Kidney epithelial cell (primary cell): ENCODE measurements at regions not wholly inside any gene's neighbourhood (a gene's known extent, or its start where the extent isn't known, plus 50 kb on each side); places are given as distances from the start of the nearest gene placed in this dataset.

ENCODE experiments used
- DNase-seq: peaks from one replicate; pipeline ENCODE4 v3.0.0-alpha.2; 2010; ENCODE audit warnings: low read depth
- H3K27me3 ChIP-seq: 2 replicates; pipeline ENCODE4 v1.6.0; 2011; ENCODE audit warnings: low read length; ENCODE audit not compliant: control insufficient read depth, insufficient read depth
- H3K36me3 ChIP-seq: 2 replicates; pipeline ENCODE4 v1.5.1; 2011; ENCODE audit warnings: low read length; ENCODE audit not compliant: control insufficient read depth, insufficient read depth
- H3K4me3 ChIP-seq: 2 replicates; pipeline ENCODE4 v1.5.1; 2011; ENCODE audit warnings: low read depth, mild to moderate bottlenecking, control low read depth, low read length
- TF ChIP-seq, protein P1 (sequence below): IDR thresholded peaks from 2 replicates; pipeline ENCODE4 v1.5.1; 2011; ENCODE audit warnings: mild to moderate bottlenecking, moderate library complexity, low read length, control low read depth, inconsistent platforms; ENCODE audit not compliant: insufficient read depth, poor library complexity, severe bottlenecking

DNA sequence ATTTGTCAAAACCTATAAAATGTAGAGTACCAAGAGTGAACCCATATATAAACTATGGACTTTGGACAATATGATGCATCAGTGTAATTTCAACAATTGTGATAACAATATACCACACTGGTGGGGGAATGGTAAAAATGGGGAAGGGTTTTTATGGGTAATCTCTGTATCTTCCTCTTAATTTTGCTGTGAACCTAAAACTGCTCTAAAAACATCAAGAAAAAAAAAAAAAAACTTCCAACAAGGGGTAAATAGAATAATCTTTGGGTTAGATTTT is 592.0 kb upstream of the ADGRB3 start:
- DNase-seq, result no peak
- Histone ChIP-seq H3K4me3 (no peak overlapping the region), H3K36me3 (no peaks in the 10 kb centered on the region)

DNA sequence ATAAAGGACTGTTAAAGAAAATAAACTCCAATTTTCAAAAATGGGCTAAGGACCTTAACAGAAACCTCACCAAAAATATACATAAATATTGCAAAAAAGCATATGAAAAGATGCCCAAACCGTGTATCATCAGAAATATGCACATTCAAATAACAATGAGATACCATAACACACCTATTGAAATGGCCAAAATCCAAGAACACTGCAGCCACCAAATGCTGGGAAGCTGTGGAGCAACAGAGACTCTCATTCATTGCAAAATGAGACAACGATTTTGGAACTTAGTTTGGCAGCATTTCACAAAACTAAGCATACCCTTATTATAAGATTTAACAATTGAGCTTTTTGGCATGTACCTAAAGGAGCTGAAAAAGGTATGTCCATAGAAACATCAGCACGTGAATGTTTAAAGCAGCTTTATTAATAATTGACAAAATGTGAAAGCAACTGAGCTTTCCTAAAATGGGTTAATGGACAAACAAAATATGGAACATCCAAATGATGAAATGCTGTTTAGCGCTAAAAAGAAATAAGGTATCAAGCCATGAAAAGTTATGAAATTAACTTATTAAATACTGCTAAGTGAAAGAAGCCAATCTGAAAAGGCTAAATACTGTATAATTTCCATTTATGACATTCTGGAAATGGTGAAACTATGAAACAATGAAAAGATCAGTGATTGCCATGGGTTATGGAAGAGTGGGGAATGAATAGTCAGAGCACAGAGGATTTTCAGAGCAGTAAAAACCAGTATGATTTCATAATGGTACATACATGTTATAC is 592.6 kb upstream of the ADGRB3 start:
- Histone ChIP-seq H3K27me3 (no peaks in the 10 kb centered on the region), H3K36me3 (no peaks in the 10 kb centered on the region), H3K4me3 (no peak overlapping the region)
- no peak for DNase-seq
- TF ChIP-seq, protein P1, sequence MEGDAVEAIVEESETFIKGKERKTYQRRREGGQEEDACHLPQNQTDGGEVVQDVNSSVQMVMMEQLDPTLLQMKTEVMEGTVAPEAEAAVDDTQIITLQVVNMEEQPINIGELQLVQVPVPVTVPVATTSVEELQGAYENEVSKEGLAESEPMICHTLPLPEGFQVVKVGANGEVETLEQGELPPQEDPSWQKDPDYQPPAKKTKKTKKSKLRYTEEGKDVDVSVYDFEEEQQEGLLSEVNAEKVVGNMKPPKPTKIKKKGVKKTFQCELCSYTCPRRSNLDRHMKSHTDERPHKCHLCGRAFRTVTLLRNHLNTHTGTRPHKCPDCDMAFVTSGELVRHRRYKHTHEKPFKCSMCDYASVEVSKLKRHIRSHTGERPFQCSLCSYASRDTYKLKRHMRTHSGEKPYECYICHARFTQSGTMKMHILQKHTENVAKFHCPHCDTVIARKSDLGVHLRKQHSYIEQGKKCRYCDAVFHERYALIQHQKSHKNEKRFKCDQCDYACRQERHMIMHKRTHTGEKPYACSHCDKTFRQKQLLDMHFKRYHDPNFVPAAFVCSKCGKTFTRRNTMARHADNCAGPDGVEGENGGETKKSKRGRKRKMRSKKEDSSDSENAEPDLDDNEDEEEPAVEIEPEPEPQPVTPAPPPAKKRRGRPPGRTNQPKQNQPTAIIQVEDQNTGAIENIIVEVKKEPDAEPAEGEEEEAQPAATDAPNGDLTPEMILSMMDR, result no peak

More for the DNA sequence above, 592.0 kb upstream of the ADGRB3 start:
- TF ChIP-seq, protein P1, result no peak
- H3K27me3 ChIP-seq, result no peaks in the 10 kb centered on the region

DNA sequence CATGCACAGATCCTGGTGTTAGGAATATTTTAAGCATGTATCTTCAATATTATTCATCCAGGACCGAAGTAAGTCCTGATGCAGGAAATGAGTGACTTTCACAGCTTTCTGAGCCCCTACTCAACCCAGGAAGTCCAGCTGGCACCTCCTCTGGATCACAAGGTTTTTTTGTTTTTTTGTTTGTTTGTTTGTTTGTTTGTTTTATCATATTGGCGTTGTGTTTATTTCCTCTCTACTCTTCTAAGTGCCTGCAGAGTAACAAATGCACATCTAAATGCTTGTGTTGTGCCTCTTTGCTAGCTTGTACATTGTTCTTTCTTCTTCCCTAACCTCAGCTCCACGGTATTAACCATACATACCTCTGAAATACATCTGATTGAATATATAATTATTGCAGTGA is 594.3 kb upstream of the ADGRB3 start:
- Histone ChIP-seq H3K27me3 (no peaks in the 10 kb centered on the region), H3K36me3 (no peaks in the 10 kb centered on the region), H3K4me3 (peak overlapping the region; percentile 40)
- DNase-seq, result no peak
- TF ChIP-seq, protein P1, result no peak

DNA sequence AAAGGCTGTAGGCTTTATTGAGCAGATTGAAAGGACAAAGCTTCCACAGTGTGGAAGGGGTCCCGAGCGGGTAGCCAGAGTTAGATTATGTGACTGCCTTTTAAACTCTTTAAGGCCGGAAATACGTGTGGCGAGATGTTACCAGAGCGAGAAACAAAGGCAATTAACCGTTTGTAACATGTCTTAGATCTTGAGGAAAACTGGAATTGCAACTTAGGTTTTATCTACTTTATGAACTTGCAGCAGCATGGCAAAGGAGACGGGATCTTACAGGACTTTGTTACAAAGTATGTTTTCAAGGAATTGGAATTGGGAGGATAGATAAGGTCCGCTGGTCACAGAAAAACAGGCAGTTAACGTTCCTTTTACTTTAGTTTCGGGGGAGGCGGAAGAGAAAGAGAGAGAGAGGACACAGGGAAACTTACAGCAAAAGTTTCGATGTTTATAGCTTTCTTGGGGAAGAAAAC is 594.7 kb upstream of the ADGRB3 start:
- Histone ChIP-seq H3K4me3 (peak overlapping the region; percentile 40), H3K36me3 (no peaks in the 10 kb centered on the region), H3K27me3 (no peaks in the 10 kb centered on the region)
- DNase-seq, result no peak
- TF ChIP-seq, protein P1, result no peak

DNA sequence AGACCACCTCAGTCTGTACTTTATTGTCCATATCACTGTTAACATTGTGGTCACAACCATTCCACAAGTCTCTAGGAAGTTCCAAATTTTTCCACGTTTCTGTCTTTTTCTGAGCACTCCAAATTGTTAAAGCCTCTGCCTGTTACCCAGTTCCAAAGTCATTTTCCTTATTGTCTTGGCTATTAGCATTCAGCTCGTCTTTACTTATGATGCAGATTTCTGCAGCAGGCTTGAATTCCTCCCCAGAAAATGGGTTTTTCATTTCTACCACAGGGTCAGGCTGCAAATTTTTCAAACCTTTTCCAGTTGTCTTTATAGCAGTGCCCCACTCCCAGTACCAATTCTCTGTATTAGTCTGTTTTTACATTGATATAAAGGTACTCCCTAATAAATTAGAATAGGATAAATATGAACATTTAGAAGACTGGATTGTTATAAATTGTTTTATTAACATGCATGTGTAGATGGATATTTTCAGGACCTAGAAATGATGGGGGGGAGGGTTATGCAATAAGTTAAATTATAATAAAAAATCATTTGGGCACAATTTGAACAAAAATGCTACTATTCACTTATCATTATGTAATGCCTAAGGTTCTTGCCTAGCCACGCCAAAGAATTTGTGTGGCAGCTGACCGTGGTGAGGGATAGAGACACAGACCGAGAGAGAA is 595.3 kb upstream of the ADGRB3 start:
- H3K36me3 ChIP-seq, result no peaks in the 10 kb centered on the region
- H3K27me3 ChIP-seq, result no peaks in the 10 kb centered on the region
- no peak for DNase-seq
- TF ChIP-seq, protein P1, result no peak
- H3K4me3 ChIP-seq, result peak overlapping the region; percentile 40
